Smooth muscle cell (in vitro differentiated cells): ENCODE measurements at regions not wholly inside any gene's neighbourhood (a gene's known extent, or its start where the extent isn't known, plus 50 kb on each side); places are given as distances from the start of the nearest gene placed in this dataset.

Experiments
- DNase-seq: peaks from one replicate; lab custom pipeline; 2025; ENCODE audit not compliant: unreplicated experiment; lab: John Stamatoyannopoulos, UW
- H2AFZ ChIP-seq: fragments of 200-600 bp; sonication (generic); 2 replicates; pipeline ENCODE4 v1.6.0; 2016; ENCODE audit warnings: antibody characterized with exemption, low read depth, mild to moderate bottlenecking
- H3F3A ChIP-seq: fragments of 200-600 bp; sonication (generic); 2 replicates; pipeline ENCODE4 v1.6.0; 2017; ENCODE audit warnings: antibody characterized with exemption, low read depth
- H3K27ac ChIP-seq: fragments of 200-600 bp; sonication (generic); 2 replicates; pipeline ENCODE4 v1.5.1; 2016; ENCODE audit warnings: low read depth, mild to moderate bottlenecking
- H3K27me3 ChIP-seq: fragments of 200-600 bp; sonication (generic); 2 replicates; pipeline ENCODE4 v1.6.1; 2016; ENCODE audit warnings: low read depth, mild to moderate bottlenecking
- H3K36me3 ChIP-seq: fragments of 200-600 bp; sonication (generic); 2 replicates; pipeline ENCODE4 v1.5.1; 2016; ENCODE audit warnings: low read depth
- H3K4me1 ChIP-seq: fragments of 200-600 bp; sonication (generic); 2 replicates; pipeline ENCODE4 v1.5.1; 2016; ENCODE audit warnings: low read depth
- H3K4me2 ChIP-seq: fragments of 200-600 bp; sonication (generic); 2 replicates; pipeline ENCODE4 v1.6.0; 2016; ENCODE audit warnings: mild to moderate bottlenecking
- H3K4me3 ChIP-seq: fragments of 200-600 bp; sonication (generic); 2 replicates; pipeline ENCODE4 v1.5.1; 2016; ENCODE audit warnings: mild to moderate bottlenecking
- H3K79me2 ChIP-seq: fragments of 200-600 bp; sonication (generic); 2 replicates; pipeline ENCODE4 v1.6.0; 2016; ENCODE audit warnings: low read depth, mild to moderate bottlenecking
- H3K9ac ChIP-seq: fragments of 200-600 bp; sonication (generic); 2 replicates; pipeline ENCODE4 v1.6.0; 2016; ENCODE audit warnings: low read depth
- H3K9me3 ChIP-seq: fragments of 200-600 bp; sonication (generic); replicated peaks from 2 replicates; pipeline ENCODE4 v1.5.1; 2016; ENCODE audit warnings: low read depth
- H4K20me1 ChIP-seq: fragments of 200-600 bp; sonication (generic); 2 replicates; pipeline ENCODE4 v1.6.0; 2016; ENCODE audit warnings: low read depth
- WGBS: methylation state at CpG from one replicate; pipeline ENCODE4 v1.1.7; 2016; ENCODE audit warnings: low lambda C conversion rate; 5-methylcytosine and 5-hydroxymethylcytosine counted together
- TF ChIP-seq, protein P1 (sequence below): fragments of 200-600 bp; sonication (generic); IDR thresholded peaks from 2 replicates; pipeline ENCODE4 v1.5.1; 2017; ENCODE audit warnings: borderline replicate concordance, mild to moderate bottlenecking, antibody characterized with exemption; ENCODE audit not compliant: insufficient read depth, poor library complexity, severe bottlenecking

GRCh38 chr16:85971902-85972638 is 73.1 kb downstream of the IRF8 start:
- H3K36me3 ChIP-seq = no peaks in the 10 kb centered on the region
- TF ChIP-seq, protein P1, sequence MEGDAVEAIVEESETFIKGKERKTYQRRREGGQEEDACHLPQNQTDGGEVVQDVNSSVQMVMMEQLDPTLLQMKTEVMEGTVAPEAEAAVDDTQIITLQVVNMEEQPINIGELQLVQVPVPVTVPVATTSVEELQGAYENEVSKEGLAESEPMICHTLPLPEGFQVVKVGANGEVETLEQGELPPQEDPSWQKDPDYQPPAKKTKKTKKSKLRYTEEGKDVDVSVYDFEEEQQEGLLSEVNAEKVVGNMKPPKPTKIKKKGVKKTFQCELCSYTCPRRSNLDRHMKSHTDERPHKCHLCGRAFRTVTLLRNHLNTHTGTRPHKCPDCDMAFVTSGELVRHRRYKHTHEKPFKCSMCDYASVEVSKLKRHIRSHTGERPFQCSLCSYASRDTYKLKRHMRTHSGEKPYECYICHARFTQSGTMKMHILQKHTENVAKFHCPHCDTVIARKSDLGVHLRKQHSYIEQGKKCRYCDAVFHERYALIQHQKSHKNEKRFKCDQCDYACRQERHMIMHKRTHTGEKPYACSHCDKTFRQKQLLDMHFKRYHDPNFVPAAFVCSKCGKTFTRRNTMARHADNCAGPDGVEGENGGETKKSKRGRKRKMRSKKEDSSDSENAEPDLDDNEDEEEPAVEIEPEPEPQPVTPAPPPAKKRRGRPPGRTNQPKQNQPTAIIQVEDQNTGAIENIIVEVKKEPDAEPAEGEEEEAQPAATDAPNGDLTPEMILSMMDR = no peak
- H4K20me1 ChIP-seq = no peaks in the 10 kb centered on the region
- no peak overlapping the region for H3K9ac ChIP-seq
- no peak overlapping the region for H2AFZ ChIP-seq
- WGBS = 74% methylated on average over 17 of the region's 17 CpGs
- H3K4me3 ChIP-seq = no peak overlapping the region
- H3K27ac ChIP-seq = peak overlapping the region; percentile 86
- no peaks in the 10 kb centered on the region for H3K27me3 ChIP-seq
- no peaks in the 10 kb centered on the region for H3K9me3 ChIP-seq
- peaks cover 4% of the 10 kb centered on the region for H3F3A ChIP-seq
- no peak overlapping the region for H3K4me2 ChIP-seq
- DNase-seq = no peak
- no peaks in the 10 kb centered on the region for H3K79me2 ChIP-seq
- H3K4me1 ChIP-seq = peaks cover 8% of the 10 kb centered on the region

- 89% methylated on average over 13 of the region's 13 CpGs for WGBS
These were observed 75.7 kb downstream of the IRF8 start for GRCh38 chr16:85974428-85975375.

DNA sequence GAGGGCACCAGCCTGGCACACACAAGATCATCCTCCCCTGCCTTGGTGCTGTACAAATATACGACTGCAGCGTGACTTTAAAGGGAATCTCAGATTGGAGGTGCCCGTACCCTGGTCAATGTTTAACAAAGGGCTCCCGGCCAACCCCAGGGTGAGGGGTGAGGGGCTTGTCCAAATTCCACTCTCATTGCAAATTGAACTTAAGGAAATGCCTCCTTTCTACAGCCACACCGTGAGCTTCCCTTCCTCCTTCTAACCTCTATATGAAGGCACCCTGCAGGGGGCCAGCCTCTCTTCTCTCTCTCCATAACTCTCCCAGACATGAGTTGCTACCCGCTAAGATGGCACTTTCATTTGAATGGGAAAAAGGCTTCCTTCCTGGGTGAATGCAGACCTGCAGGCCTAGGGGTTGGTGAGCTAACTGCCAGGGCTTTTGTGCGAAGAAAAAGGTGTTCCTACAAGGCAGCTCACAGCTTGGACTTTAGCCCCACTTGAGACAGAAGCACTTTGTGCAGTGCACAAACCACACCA is 76.6 kb downstream of the IRF8 start:
- no peak overlapping the region for H3K4me3 ChIP-seq
- H3K4me1 ChIP-seq = no peaks in the 10 kb centered on the region
- H2AFZ ChIP-seq = no peak overlapping the region
- H3F3A ChIP-seq = no peaks in the 10 kb centered on the region
- TF ChIP-seq, protein P1 = no peak
- H3K27me3 ChIP-seq = no peaks in the 10 kb centered on the region
- H3K9ac ChIP-seq = no peak overlapping the region
- no peaks in the 10 kb centered on the region for H4K20me1 ChIP-seq
- no peak overlapping the region for H3K27ac ChIP-seq
- H3K9me3 ChIP-seq = no peaks in the 10 kb centered on the region
- 86% methylated on average over 7 of the region's 7 CpGs for WGBS
- no peak for DNase-seq
- no peak overlapping the region for H3K4me2 ChIP-seq
- H3K36me3 ChIP-seq = no peaks in the 10 kb centered on the region
- no peaks in the 10 kb centered on the region for H3K79me2 ChIP-seq

More at GRCh38 chr16:85974428-85975375, 75.7 kb downstream of the IRF8 start:
- no peak overlapping the region for H3K4me3 ChIP-seq
- H3K36me3 ChIP-seq = no peaks in the 10 kb centered on the region
- H3F3A ChIP-seq = peaks cover 4% of the 10 kb centered on the region
- DNase-seq = no peak
- no peaks in the 10 kb centered on the region for H4K20me1 ChIP-seq
- H2AFZ ChIP-seq = no peak overlapping the region
- TF ChIP-seq, protein P1 = no peak
- no peaks in the 10 kb centered on the region for H3K79me2 ChIP-seq
- no peak overlapping the region for H3K4me2 ChIP-seq
- peaks cover 1% of the 10 kb centered on the region for H3K4me1 ChIP-seq
- no peaks in the 10 kb centered on the region for H3K9me3 ChIP-seq
- H3K27me3 ChIP-seq = no peaks in the 10 kb centered on the region
- no peak overlapping the region for H3K27ac ChIP-seq
- H3K9ac ChIP-seq = no peak overlapping the region
